ENCODE measurements at regions not wholly inside any gene's neighbourhood (a gene's known extent, or its start where the extent isn't known, plus 50 kb on each side); places are given as distances from the start of the nearest gene placed in this dataset.

DNA sequence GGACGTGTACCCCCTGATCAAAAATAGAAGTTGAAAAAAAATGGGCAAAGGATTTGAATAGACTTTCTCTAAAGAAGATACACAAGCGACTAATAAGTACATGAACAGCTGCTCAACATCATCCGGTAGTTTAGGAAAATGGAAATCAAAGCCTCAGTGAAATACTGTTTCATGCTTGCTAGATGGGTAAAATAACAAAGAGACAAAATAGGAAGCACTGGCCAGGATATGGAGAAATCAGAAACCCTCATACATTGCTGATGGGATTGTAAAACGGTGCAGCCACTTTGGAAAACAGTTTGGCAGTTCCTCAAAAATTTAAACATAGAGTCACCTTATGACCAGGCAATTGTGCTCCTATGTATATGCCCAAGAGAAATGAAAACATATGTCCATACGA is 65.0 kb upstream of the SUB1 start (continued):
- TF ChIP-seq, protein P1, sequence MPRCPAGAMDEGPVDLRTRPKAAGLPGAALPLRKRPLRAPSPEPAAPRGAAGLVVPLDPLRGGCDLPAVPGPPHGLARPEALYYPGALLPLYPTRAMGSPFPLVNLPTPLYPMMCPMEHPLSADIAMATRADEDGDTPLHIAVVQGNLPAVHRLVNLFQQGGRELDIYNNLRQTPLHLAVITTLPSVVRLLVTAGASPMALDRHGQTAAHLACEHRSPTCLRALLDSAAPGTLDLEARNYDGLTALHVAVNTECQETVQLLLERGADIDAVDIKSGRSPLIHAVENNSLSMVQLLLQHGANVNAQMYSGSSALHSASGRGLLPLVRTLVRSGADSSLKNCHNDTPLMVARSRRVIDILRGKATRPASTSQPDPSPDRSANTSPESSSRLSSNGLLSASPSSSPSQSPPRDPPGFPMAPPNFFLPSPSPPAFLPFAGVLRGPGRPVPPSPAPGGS (IDR thresholded peaks at IDR 0.05), result no peak
- TF ChIP-seq HOXB5 (CRISPR knock-in tag; IDR thresholded peaks at IDR 0.05) (no peak), HEYL (CRISPR knock-in tag; IDR thresholded peaks at IDR 0.05) (no peak), POLR2AphosphoS2 (conservative IDR thresholded peaks at IDR 0.05; ENCODE audit: low read length) (no peak), KDM1A (IDR thresholded peaks at IDR 0.05; ENCODE audit: low read depth) (no peak), RARB (CRISPR knock-in tag; IDR thresholded peaks at IDR 0.05) (no peak), HDAC2 (IDR thresholded peaks at IDR 0.05) (no peak), JUN (IDR thresholded peaks at IDR 0.05) (no peak)
- TF ChIP-seq, protein P2, sequence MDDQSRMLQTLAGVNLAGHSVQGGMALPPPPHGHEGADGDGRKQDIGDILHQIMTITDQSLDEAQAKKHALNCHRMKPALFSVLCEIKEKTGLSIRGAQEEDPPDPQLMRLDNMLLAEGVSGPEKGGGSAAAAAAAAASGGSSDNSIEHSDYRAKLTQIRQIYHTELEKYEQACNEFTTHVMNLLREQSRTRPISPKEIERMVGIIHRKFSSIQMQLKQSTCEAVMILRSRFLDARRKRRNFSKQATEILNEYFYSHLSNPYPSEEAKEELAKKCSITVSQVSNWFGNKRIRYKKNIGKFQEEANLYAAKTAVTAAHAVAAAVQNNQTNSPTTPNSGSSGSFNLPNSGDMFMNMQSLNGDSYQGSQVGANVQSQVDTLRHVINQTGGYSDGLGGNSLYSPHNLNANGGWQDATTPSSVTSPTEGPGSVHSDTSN (IDR thresholded peaks at IDR 0.05), result no peak
- TF ChIP-seq, protein P3, sequence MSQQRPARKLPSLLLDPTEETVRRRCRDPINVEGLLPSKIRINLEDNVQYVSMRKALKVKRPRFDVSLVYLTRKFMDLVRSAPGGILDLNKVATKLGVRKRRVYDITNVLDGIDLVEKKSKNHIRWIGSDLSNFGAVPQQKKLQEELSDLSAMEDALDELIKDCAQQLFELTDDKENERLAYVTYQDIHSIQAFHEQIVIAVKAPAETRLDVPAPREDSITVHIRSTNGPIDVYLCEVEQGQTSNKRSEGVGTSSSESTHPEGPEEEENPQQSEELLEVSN (IDR thresholded peaks at IDR 0.05; ENCODE audit: borderline replicate concordance, low read depth), result no peak

DNA sequence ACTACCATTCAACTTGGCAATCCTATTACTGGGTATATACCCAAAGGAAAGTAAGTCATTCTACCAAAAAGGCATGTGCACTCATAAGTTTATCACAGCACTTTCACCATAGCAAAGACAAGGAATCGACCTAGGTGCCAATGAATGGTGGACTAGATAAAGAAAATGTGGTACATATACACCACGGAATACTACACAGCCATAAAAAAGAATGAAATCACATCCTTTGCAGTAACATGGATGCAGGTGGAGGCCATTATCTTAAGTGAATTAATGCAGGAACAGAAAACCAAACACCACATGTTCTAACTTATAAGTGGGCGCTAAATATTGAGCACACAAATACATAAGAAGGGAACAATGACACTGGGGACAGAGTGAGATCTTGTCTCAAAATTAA is 65.8 kb upstream of the SUB1 start:
- Histone ChIP-seq H3K4me3 (no peak overlapping the region), H3K9me3 (no peaks in the 10 kb centered on the region), H3K27ac (no peak overlapping the region), H3K4me1 (no peaks in the 10 kb centered on the region), H3K4me2 (no peak overlapping the region)
- FAIRE-seq (no peak), DNase-seq (ENCODE audit: low read depth in 1 of 2, low spot score in 1 of 2) (no peak), ATAC-seq (no peak)
- POLR2A ChIA-PET, result no interaction called here
- CTCF ChIA-PET, result interaction anchor here (1.5 kb wide), 1 partner anchor 30 kb away, joined by 5 read pairs; no protein-coding TSS in a partner anchor
- no peak for TF ChIP-seq TFCP2L1 (CRISPR knock-in tag; IDR thresholded peaks at IDR 0.05)
- TF ChIP-seq, protein P4, sequence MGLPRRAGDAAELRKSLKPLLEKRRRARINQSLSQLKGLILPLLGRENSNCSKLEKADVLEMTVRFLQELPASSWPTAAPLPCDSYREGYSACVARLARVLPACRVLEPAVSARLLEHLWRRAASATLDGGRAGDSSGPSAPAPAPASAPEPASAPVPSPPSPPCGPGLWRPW (IDR thresholded peaks at IDR 0.05), result no peak
- TF ChIP-seq HEYL (CRISPR knock-in tag; IDR thresholded peaks at IDR 0.05), result no peak
- no peak for TF ChIP-seq ZFP36 (IDR thresholded peaks at IDR 0.05; ENCODE audit: borderline replicate concordance, partially characterized antibody)
- no peak for TF ChIP-seq EP300 (IDR thresholded peaks at IDR 0.05)
- WGBS (ENCODE audit: missing lambda C conversion rate), result 48% methylated on average over 3 of the region's 3 CpGs

DNA sequence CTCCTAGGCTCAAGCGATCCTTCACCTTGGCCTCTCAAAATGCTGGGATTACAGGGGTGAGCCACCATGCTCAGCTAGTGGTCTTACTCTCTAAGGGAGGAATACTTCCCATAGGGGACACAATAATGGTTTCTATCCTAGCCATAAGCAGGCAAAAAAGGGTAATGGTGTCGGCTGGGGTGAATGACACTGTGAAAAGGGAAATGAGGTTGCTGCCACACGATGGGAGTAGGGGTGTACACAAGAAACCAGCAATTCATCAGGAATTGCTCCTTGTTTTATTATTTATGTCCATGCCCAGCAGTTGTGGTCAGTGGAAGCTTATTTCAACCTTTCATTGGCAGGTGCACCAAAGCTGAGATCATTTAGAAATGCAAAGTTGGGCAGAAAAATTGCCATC is 70.3 kb upstream of the ZFR start:
- H3K4me3 ChIP-seq, result no peak overlapping the region
- no peak overlapping the region for H3K27ac ChIP-seq
- H3K4me1 ChIP-seq, result no peaks in the 10 kb centered on the region
- FAIRE-seq, result no peak
- ATAC-seq, result no peak
- CTCF ChIA-PET, result interaction anchor here (0.6 kb wide), 1 partner anchor 9 kb away, joined by 3 read pairs; no protein-coding TSS in a partner anchor
- POLR2A ChIA-PET, result no interaction called here
- 30% methylated on average over 3 of the region's 3 CpGs for WGBS (ENCODE audit: missing lambda C conversion rate)
- H3K9me3 ChIP-seq, result no peaks in the 10 kb centered on the region
- H3K4me2 ChIP-seq, result no peak overlapping the region
- no peak for DNase-seq (ENCODE audit: low read depth in 1 of 2, low spot score in 1 of 2)
- TF ChIP-seq POLR2A (IDR thresholded peaks at IDR 0.05; ENCODE audit: low read length), result no peak
- TF ChIP-seq, protein P5, sequence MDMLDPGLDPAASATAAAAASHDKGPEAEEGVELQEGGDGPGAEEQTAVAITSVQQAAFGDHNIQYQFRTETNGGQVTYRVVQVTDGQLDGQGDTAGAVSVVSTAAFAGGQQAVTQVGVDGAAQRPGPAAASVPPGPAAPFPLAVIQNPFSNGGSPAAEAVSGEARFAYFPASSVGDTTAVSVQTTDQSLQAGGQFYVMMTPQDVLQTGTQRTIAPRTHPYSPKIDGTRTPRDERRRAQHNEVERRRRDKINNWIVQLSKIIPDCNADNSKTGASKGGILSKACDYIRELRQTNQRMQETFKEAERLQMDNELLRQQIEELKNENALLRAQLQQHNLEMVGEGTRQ (IDR thresholded peaks at IDR 0.05), result no peak
- TF ChIP-seq MAFK (IDR thresholded peaks at IDR 0.05; ENCODE audit: partially characterized antibody), result no peak
- TF ChIP-seq, protein P6, sequence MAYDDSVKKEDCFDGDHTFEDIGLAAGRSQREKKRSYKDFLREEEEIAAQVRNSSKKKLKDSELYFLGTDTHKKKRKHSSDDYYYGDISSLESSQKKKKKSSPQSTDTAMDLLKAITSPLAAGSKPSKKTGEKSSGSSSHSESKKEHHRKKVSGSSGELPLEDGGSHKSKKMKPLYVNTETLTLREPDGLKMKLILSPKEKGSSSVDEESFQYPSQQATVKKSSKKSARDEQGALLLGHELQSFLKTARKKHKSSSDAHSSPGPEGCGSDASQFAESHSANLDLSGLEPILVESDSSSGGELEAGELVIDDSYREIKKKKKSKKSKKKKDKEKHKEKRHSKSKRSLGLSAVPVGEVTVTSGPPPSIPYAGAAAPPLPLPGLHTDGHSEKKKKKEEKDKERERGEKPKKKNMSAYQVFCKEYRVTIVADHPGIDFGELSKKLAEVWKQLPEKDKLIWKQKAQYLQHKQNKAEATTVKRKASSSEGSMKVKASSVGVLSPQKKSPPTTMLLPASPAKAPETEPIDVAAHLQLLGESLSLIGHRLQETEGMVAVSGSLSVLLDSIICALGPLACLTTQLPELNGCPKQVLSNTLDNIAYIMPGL (CRISPR knock-in tag; IDR thresholded peaks at IDR 0.05; ENCODE audit: borderline replicate concordance), result no peak
- no peak for TF ChIP-seq KDM1A (IDR thresholded peaks at IDR 0.05; ENCODE audit: low read depth)
- TF ChIP-seq, protein P7, sequence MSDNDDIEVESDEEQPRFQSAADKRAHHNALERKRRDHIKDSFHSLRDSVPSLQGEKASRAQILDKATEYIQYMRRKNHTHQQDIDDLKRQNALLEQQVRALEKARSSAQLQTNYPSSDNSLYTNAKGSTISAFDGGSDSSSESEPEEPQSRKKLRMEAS (IDR thresholded peaks at IDR 0.05), result no peak
- TF ChIP-seq CHD2 (IDR thresholded peaks at IDR 0.05; ENCODE audit: low read length, partially characterized antibody), result no peak
- no peak for TF ChIP-seq CHD4 (IDR thresholded peaks at IDR 0.05; ENCODE audit: borderline replicate concordance)
- TF ChIP-seq RAD21 (conservative IDR thresholded peaks at IDR 0.05 in 1 of 2, IDR thresholded peaks at IDR 0.05 in 1 of 2), result no peak
- no peak for TF ChIP-seq EHF (CRISPR knock-in tag; IDR thresholded peaks at IDR 0.05)
- no peak for TF ChIP-seq NR3C1 (IDR thresholded peaks at IDR 0.05)
- TF ChIP-seq, protein P8, sequence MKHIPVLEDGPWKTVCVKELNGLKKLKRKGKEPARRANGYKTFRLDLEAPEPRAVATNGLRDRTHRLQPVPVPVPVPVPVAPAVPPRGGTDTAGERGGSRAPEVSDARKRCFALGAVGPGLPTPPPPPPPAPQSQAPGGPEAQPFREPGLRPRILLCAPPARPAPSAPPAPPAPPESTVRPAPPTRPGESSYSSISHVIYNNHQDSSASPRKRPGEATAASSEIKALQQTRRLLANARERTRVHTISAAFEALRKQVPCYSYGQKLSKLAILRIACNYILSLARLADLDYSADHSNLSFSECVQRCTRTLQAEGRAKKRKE (CRISPR knock-in tag; IDR thresholded peaks at IDR 0.05; ENCODE audit: low read depth), result no peak
- TF ChIP-seq JUN (IDR thresholded peaks at IDR 0.05), result no peak
- TF ChIP-seq, protein P4 (IDR thresholded peaks at IDR 0.05), result no peak
- TF ChIP-seq TFCP2L1 (CRISPR knock-in tag; IDR thresholded peaks at IDR 0.05), result no peak
- no peak for TF ChIP-seq ZNF302 (CRISPR knock-in tag; IDR thresholded peaks at IDR 0.05)
- TF ChIP-seq, protein P2 (IDR thresholded peaks at IDR 0.05), result no peak
- TF ChIP-seq HOXA7 (CRISPR knock-in tag; IDR thresholded peaks at IDR 0.05), result no peak
- no peak for TF ChIP-seq ZSCAN20 (CRISPR knock-in tag; IDR thresholded peaks at IDR 0.05)

All from A549 (cell line).